ENCODE measurements at regions not wholly inside any gene's neighbourhood (a gene's known extent, or its start where the extent isn't known, plus 50 kb on each side); places are given as distances from the start of the nearest gene placed in this dataset.

DNA sequence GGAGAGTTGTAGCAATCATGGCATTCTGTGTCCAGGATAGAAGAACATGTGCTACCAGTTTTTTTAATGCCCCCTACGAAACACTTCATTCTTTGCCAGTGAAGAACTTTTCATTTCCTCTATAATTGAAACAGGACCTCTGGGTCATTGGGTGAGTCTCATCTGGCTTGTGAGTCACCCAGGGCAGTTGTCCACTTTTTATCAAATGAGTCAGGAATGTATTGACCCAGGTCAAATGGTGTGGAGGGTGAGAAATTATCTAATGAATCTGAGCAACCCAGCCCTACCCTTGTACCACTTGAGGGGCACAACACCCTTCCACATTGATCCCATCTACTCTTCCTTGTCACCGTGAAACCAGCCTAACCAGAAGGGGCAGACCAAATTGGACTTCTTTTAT is 417.3 kb upstream of the PROX1 start:
- no peaks in the 10 kb centered on the region for H3K4me1 ChIP-seq (ENCODE audit: control insufficient read depth in 2 of 2, insufficient read depth in 2 of 2, low read length in 2 of 2)
- ChIA-PET POLR2A (no interaction called here), CTCF (no interaction called here)
- peaks cover 0 to 3% (median 1%) of the 10 kb centered on the region in 3 donors for H3K9me3 ChIP-seq (ENCODE audit: control extremely low read depth in 1 of 3, control insufficient read depth in 2 of 3, insufficient read depth in 1 of 3, low read length in 2 of 3)
- H2AFZ ChIP-seq (ENCODE audit: insufficient read depth, low read depth, low read length, poor library complexity, severe bottlenecking), result no peak overlapping the region
- TF ChIP-seq, protein P1, sequence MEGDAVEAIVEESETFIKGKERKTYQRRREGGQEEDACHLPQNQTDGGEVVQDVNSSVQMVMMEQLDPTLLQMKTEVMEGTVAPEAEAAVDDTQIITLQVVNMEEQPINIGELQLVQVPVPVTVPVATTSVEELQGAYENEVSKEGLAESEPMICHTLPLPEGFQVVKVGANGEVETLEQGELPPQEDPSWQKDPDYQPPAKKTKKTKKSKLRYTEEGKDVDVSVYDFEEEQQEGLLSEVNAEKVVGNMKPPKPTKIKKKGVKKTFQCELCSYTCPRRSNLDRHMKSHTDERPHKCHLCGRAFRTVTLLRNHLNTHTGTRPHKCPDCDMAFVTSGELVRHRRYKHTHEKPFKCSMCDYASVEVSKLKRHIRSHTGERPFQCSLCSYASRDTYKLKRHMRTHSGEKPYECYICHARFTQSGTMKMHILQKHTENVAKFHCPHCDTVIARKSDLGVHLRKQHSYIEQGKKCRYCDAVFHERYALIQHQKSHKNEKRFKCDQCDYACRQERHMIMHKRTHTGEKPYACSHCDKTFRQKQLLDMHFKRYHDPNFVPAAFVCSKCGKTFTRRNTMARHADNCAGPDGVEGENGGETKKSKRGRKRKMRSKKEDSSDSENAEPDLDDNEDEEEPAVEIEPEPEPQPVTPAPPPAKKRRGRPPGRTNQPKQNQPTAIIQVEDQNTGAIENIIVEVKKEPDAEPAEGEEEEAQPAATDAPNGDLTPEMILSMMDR (IDR thresholded peaks at IDR 0.05), result no peak
- no peak for TF ChIP-seq EZH2 (IDR thresholded peaks at IDR 0.05; ENCODE audit: borderline replicate concordance, insufficient read depth, low read depth, low read length, poor library complexity, severe bottlenecking)
- H3K27ac ChIP-seq (ENCODE audit: low read length in 2 of 2), result no peak overlapping the region
- H3K27ac Mint-ChIP-seq, result no peak overlapping the region
- H3K27me3 ChIP-seq (replicated peaks in 1 of 4; ENCODE audit: control extremely low read depth in 1 of 4, control insufficient read depth in 3 of 4, insufficient read depth in 4 of 4, low read length in 3 of 4), result no peaks in the 10 kb centered on the region
- H3K9ac ChIP-seq (ENCODE audit: low read length), result no peak overlapping the region
- no peak overlapping the region for H3K4me3 Mint-ChIP-seq
- intact Hi-C loops (cut with micrococcal nuclease), result no loop called here
- H4K20me1 ChIP-seq (ENCODE audit: control insufficient read depth, insufficient read depth, low read length, poor library complexity, severe bottlenecking), result no peaks in the 10 kb centered on the region
- H3K9me3 Mint-ChIP-seq (ENCODE audit: insufficient read depth), result peaks cover 2% of the 10 kb centered on the region
- no peak overlapping the region for H3K4me2 ChIP-seq (replicated peaks; ENCODE audit: low read depth, low read length, poor library complexity, severe bottlenecking)
- H3K4me3 ChIP-seq (ENCODE audit: control extremely low read depth in 1 of 5, extremely low read depth in 1 of 5, insufficient read depth in 1 of 5, low read depth in 2 of 5, low read length in 4 of 5), result no peak overlapping the region
- no CpG with 5 or more reads among the region's 2 CpGs for WGBS (ENCODE audit: insufficient coverage)
- H3K79me2 ChIP-seq (ENCODE audit: control insufficient read depth, insufficient read depth, low read length), result no peaks in the 10 kb centered on the region
- H3K36me3 ChIP-seq (replicated peaks in 1 of 2; ENCODE audit: control extremely low read depth in 1 of 2, control insufficient read depth in 1 of 2, extremely low read depth in 1 of 2, insufficient read depth in 2 of 2, low read length in 1 of 2), result no peaks in the 10 kb centered on the region
- peaks cover 4% of the 10 kb centered on the region for H3K27me3 Mint-ChIP-seq
- H3K4me1 Mint-ChIP-seq, result no peaks in the 10 kb centered on the region
- ATAC-seq (ENCODE audit: low read depth) (no peak), DNase-seq (no peak)

DNA sequence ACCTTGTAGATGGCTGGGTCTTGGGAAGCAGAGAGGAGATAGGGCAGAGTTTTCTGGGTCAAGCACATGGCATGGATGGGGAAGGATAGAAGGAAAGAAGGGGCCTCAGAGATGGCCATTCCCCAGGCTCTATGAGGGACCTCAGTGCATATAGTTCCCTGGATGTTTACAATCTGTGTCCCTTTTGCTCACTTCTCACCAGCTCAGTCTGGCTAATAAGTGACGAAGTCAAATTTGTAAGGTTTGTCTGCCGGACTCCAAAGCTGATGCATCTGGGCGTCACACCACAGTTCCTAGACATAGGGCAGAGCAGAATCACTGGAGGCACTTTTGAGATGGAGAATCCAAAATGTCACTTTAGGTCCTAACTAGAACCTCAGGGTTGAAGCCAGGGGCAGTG is 416.4 kb upstream of the PROX1 start:
- ChIA-PET POLR2A (no interaction called here), CTCF (no interaction called here)
- peaks cover 4% of the 10 kb centered on the region for H3K27me3 Mint-ChIP-seq
- H3K27me3 ChIP-seq (replicated peaks in 1 of 4; ENCODE audit: control extremely low read depth in 1 of 4, control insufficient read depth in 3 of 4, insufficient read depth in 4 of 4, low read length in 3 of 4), result no peaks in the 10 kb centered on the region
- H3K9ac ChIP-seq (ENCODE audit: low read length), result no peak overlapping the region
- H3K4me2 ChIP-seq (replicated peaks; ENCODE audit: low read depth, low read length, poor library complexity, severe bottlenecking), result no peak overlapping the region
- no peak overlapping the region for H3K4me3 ChIP-seq (ENCODE audit: control extremely low read depth in 1 of 5, extremely low read depth in 1 of 5, insufficient read depth in 1 of 5, low read depth in 2 of 5, low read length in 4 of 5)
- peaks cover 1% of the 10 kb centered on the region for H3K9me3 Mint-ChIP-seq (ENCODE audit: insufficient read depth)
- H3K27ac ChIP-seq (ENCODE audit: low read length in 2 of 2), result no peak overlapping the region
- TF ChIP-seq EZH2 (IDR thresholded peaks at IDR 0.05; ENCODE audit: borderline replicate concordance, insufficient read depth, low read depth, low read length, poor library complexity, severe bottlenecking), result no peak
- TF ChIP-seq, protein P1 (IDR thresholded peaks at IDR 0.05), result no peak
- no peaks in the 10 kb centered on the region for H3K36me3 ChIP-seq (replicated peaks in 1 of 2; ENCODE audit: control extremely low read depth in 1 of 2, control insufficient read depth in 1 of 2, extremely low read depth in 1 of 2, insufficient read depth in 2 of 2, low read length in 1 of 2)
- peaks cover 0 to 3% (median 1%) of the 10 kb centered on the region in 3 donors for H3K9me3 ChIP-seq (ENCODE audit: control extremely low read depth in 1 of 3, control insufficient read depth in 2 of 3, insufficient read depth in 1 of 3, low read length in 2 of 3)
- no peaks in the 10 kb centered on the region for H3K4me1 ChIP-seq (ENCODE audit: control insufficient read depth in 2 of 2, insufficient read depth in 2 of 2, low read length in 2 of 2)
- no peak for DNase-seq
- intact Hi-C loops (cut with micrococcal nuclease), result no loop called here
- H2AFZ ChIP-seq (ENCODE audit: insufficient read depth, low read depth, low read length, poor library complexity, severe bottlenecking), result no peak overlapping the region
- H3K79me2 ChIP-seq (ENCODE audit: control insufficient read depth, insufficient read depth, low read length), result no peaks in the 10 kb centered on the region
- no peaks in the 10 kb centered on the region for H4K20me1 ChIP-seq (ENCODE audit: control insufficient read depth, insufficient read depth, low read length, poor library complexity, severe bottlenecking)
- no peaks in the 10 kb centered on the region for H3K4me1 Mint-ChIP-seq
- H3K27ac Mint-ChIP-seq, result no peak overlapping the region
- ATAC-seq (ENCODE audit: low read depth), result no peak
- H3K4me3 Mint-ChIP-seq, result no peak overlapping the region
- 94% methylated on average over 3 of the region's 3 CpGs for WGBS (ENCODE audit: insufficient coverage)

Measured in B cell (primary cell).